SK-N-SH treated with all-trans-retinoic acid at 6 μM for 48 hours (cell line): ENCODE measurements at regions not wholly inside any gene's neighbourhood (a gene's known extent, or its start where the extent isn't known, plus 50 kb on each side); places are given as distances from the start of the nearest gene placed in this dataset.

ENCODE experiments used
- ARNTL ChIP-seq: fragments of 450-650 bp; formaldehyde crosslinking; IDR thresholded peaks from 2 replicates; pipeline ENCODE4 v1.5.0; 2020; ENCODE audit warnings: low read depth, mild to moderate bottlenecking, moderate library complexity, borderline replicate concordance
- BACH2 ChIP-seq: fragments of 250-450 bp; sonication (Bioruptor Pico); IDR thresholded peaks from 2 replicates; pipeline ENCODE4 v1.9.0; 2021; ENCODE audit warnings: mild to moderate bottlenecking, borderline replicate concordance
- PPARA ChIP-seq: fragments of 250-450 bp; sonication (Bioruptor Pico); IDR thresholded peaks from 2 replicates; pipeline ENCODE4 v1.5.0; 2020; ENCODE audit warnings: mild to moderate bottlenecking, borderline replicate concordance
- ZFP3 ChIP-seq: fragments of 250-450 bp; sonication (Bioruptor Pico); IDR thresholded peaks from 2 replicates; pipeline ENCODE4 v1.5.0; 2020; ENCODE audit warnings: mild to moderate bottlenecking, moderate library complexity
- TF ChIP-seq, protein P1 (sequence below): fragments of 250-450 bp; sonication (Bioruptor Pico); IDR thresholded peaks from 2 replicates; pipeline ENCODE4 v1.8.0; 2020; ENCODE audit warnings: mild to moderate bottlenecking, moderate library complexity, borderline replicate concordance
- TF ChIP-seq, protein P2 (sequence below): fragments of 250-450 bp; sonication (Bioruptor Pico); IDR thresholded peaks from 2 replicates; pipeline ENCODE4 v1.5.1; 2020; ENCODE audit warnings: low read depth, mild to moderate bottlenecking, moderate library complexity

DNA sequence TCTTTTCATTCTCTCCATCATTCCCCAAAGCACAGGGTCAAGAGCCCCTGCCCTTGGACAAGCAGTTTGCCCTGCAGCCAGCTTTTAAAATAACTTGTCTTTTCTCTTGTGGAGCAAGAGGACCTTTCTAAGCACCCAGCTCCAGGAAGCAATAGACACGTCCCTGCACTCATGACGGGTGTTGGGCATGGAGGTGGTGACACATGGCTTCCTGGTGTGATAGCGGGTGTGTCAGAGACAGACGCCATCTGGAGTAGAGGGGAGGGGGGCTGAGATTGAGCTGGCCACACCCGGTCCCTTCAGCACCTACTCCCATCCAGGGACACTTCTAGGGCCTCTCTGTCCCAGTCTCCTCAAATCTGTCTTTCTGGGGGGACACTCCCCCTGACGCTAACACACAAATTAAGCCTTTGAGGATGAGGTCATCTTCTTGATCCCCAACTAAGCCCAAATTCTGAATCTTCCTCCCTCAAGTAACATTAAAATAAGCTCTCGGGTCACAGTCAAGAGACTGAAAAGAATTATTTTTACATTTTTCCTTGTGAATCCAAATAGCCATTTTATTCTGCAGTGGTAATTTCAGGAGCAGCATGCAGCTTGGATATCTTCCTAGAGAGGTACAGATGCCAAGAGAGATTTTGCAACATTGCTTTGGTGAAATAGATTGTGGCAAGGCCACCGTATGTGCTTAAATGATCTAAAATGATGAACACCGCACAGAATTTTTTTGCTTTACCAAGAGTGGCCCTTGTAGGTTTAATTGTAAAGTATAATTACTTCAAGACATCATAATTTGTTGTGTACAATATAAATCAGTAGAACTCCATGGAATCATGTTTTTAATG, 216.6 kb upstream of the IRX3 start:
- TF ChIP-seq PPARA (CRISPR knock-in tag) (no peak), ZFP3 (no peak), BACH2 (CRISPR knock-in tag) (no peak), ARNTL (CRISPR knock-in tag) (no peak)
- TF ChIP-seq, protein P1, sequence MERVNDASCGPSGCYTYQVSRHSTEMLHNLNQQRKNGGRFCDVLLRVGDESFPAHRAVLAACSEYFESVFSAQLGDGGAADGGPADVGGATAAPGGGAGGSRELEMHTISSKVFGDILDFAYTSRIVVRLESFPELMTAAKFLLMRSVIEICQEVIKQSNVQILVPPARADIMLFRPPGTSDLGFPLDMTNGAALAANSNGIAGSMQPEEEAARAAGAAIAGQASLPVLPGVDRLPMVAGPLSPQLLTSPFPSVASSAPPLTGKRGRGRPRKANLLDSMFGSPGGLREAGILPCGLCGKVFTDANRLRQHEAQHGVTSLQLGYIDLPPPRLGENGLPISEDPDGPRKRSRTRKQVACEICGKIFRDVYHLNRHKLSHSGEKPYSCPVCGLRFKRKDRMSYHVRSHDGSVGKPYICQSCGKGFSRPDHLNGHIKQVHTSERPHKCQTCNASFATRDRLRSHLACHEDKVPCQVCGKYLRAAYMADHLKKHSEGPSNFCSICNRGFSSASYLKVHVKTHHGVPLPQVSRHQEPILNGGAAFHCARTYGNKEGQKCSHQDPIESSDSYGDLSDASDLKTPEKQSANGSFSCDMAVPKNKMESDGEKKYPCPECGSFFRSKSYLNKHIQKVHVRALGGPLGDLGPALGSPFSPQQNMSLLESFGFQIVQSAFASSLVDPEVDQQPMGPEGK (CRISPR knock-in tag): no peak
- TF ChIP-seq, protein P2, sequence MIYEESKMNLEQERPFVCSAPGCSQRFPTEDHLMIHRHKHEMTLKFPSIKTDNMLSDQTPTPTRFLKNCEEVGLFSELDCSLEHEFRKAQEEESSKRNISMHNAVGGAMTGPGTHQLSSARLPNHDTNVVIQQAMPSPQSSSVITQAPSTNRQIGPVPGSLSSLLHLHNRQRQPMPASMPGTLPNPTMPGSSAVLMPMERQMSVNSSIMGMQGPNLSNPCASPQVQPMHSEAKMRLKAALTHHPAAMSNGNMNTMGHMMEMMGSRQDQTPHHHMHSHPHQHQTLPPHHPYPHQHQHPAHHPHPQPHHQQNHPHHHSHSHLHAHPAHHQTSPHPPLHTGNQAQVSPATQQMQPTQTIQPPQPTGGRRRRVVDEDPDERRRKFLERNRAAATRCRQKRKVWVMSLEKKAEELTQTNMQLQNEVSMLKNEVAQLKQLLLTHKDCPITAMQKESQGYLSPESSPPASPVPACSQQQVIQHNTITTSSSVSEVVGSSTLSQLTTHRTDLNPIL: no peak
